GM18508 (cell line): ENCODE measurements at regions not wholly inside any gene's neighbourhood (a gene's known extent, or its start where the extent isn't known, plus 50 kb on each side); places are given as distances from the start of the nearest gene placed in this dataset.
"Not testable (repeated sequence)": the region's sequence is repeated elsewhere in the genome, so short reads cannot be mapped to it uniquely, and the experiment has no call there.

Source experiments
- ATAC-seq: cut with Tn5 transposase; IDR thresholded peaks from one replicate; pipeline ENCODE4 v1.9.1; 2021; ENCODE audit warnings: moderate number of reproducible peaks; ENCODE audit not compliant: insufficient read depth, unreplicated experiment

DNA sequence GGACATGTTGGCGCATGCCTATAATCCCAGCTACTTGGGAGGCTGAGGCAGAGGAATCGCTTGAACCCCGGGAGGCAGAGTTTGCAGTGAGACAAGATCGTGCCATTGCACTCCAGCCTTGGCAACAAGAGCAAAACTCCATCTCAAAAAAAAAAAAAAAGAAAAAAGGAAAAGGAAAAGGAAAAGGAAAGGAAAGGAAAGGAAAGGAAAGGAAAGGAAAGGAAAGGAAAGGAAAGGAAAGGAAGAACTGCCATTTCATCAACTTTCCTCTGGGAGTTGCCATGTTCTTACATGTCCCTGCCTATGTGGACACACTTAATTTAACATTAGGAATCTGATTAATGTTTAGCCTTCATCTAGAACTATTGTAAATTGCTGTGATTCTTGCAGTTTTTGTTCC is 287.9 kb upstream of the LRP1B start:
- ATAC-seq: not testable (repeated sequence)

DNA sequence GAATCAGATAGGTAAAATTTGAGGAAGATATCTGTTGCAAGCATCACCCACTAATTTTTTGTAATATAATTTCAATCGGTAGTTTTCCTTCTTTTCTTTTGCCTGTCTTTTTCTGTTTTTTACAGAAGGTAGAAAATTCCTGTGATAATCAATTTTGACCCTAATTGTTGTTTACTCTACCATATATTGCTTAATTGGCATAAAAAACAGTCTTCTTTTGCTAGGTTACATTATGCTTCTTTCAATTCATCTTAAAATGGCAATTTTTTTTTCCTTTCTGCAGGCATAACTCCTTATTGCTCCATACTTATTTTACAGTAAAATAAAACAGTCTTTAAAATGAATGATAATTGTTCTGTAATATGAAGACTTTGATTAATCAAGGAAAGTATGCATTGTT is 286.2 kb upstream of the LRP1B start:
- no peak for ATAC-seq

DNA sequence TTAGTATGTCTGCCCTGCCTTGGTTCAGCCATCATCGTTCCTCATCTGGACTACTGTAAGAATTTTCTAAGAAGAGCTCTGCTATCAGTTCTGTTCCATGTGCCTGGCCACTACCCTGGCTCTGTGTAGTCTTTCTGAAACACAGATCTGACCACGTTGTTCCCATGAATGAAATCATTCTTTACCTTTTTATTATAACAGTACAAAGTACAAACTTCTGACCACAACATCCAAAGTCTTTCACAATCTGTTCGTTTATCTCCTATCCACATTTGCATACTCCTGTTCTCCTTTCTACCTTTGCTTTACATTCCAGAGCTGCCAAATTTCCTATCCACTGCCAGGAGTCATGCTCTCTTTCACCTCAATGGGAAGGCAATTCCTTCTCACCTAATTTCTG is 284.6 kb upstream of the LRP1B start:
- no peak for ATAC-seq

DNA sequence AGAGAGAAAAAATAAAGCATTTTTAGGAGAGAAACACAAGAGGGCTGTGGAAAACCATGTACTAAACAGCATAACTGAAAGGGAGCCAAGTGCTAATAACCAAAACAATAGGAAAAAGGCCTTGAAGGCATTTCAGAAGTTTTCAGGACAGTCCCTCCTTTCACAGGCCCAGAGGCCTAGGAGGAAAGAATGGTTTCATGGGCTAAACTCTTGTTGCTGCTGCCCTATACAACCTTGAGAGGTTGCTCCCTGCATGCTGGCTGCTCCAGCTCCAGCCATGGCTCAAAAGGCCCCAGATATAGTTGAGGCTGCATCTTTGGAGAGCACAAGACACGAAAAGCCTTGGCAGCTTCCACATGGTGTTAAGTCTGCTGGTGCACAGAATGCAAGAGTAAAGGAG is 267.4 kb upstream of the LRP1B start:
- no peak for ATAC-seq

DNA sequence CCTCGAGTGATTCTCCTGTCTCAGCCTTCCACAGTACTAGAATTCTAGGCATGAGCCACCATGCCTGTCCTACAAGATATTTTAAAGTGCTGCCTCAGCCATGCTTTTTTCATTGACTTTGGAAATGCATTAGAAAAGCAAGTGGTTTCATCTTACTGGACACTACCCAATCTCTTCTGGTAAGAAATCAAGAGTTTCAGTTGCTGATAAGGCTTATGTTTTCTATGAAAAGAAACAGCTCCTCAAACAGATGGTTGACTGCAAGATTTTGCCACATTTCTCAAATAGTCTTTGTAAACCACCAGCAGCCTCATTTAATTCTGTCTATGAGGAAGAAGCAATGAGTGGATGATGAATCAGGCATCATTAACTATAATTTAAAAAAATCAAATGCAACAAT is 264.5 kb upstream of the LRP1B start:
- no peak for ATAC-seq

DNA sequence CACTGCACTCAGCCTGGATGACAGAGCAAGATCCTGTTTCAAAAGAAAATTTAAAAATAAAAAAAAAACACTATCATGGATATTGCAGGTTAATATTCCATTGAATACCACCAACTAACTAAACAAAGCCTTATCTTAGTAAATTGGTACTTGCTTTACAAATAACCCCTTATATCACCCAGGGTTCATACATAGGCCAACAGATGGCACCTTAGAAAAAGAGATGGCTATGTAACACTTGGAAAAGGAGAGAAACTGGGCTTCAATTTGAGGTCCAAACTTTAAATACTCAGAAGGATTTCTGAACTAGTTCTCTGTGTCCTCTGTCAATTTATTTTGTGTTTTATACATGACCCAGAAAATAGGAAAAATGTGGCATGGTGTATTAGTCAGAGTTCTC is 249.6 kb upstream of the LRP1B start:
- ATAC-seq: no peak

DNA sequence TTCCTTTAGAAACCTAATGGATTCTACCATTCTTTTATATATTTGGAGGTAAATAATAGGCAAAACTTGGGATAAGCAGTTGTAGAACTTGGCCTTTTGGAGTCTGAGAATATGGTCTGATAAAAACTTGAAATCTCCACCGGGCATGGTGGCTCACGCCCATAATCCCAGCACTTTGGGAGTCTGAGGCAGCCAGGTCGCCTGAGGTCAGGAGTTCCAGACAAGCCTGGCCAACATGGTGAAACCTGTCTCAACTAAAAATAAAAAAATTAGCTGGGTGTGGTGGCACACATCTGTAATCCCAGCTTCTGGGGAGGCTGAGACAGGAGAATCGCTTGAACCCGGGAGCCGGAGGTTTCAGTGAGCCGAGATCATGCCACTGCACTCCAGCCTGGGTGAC is 231.3 kb upstream of the LRP1B start:
- not testable (repeated sequence) for ATAC-seq

DNA sequence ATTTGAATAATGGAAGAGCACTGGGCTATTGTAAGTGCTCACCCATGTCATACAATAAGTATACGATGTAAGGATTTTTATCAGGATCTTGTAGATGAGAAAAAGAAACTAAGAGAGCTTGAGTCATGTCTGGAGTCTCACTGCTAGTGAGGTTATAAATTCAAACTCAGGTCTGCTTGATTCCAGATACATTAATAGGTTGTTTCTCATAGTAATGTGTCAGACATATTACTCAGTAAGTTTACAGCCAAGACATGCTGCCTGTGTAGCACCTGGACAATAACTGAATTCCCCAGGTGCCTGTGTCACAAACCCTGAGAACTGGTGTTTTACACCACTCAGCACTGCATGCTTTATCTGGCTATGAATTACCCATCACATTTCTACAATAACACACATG is 216.9 kb upstream of the LRP1B start:
- ATAC-seq: no peak

DNA sequence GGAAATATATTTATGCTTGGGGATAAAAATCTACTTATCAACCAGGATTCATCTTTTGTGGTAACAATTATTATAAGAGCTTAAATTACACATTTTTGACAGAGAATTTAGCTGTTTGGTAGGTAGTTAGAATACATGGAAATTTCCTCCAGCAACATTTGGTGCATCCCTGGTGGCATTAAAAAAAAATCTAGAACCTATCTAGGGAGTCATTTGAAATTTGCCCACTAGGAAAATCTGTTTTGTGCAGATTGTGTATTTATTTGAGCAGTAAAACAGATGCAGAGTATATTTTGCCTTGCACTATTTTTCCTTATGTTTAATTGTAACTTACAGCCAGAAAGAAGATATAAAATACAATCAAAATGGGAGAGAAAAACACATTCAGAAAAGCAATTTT is 208.4 kb upstream of the LRP1B start:
- no peak for ATAC-seq

DNA sequence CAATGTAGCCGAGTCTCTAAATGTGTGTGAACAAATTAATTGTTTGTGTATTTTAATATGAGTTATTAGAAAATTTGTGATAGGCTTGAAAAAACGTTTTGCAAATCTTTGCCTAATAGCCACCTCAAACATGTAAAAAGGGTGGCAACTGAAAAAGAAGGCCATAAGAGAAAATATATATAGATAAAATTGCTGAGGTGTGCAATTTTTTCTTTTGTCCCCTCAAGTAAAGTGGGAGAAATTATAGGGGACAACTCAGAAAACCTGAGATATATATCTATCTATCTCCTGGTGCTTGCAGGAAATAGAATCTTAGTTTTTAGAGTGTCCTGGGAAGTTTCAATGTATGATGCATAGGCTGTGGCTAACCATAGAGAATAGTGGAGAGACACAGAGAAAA is 201.4 kb upstream of the LRP1B start:
- no peak for ATAC-seq

DNA sequence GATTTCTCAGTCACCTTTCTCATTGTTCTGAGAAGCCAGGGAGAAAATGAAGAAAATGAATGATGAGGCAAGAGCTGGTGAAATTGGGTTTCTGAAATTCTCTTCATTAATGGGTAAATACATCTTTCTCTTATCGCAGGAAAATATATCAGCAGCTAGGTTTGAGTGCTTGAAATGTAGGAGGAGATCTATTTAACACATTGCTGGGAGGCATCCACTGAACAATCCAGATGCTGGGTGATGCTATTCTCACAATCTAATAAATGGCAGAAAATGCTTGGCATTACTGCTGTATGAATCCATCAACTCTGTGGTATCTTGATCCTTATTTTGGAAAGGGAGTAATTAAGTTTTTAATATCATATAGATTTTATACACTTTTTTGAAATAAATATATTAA is 199.6 kb upstream of the LRP1B start:
- ATAC-seq: no peak

DNA sequence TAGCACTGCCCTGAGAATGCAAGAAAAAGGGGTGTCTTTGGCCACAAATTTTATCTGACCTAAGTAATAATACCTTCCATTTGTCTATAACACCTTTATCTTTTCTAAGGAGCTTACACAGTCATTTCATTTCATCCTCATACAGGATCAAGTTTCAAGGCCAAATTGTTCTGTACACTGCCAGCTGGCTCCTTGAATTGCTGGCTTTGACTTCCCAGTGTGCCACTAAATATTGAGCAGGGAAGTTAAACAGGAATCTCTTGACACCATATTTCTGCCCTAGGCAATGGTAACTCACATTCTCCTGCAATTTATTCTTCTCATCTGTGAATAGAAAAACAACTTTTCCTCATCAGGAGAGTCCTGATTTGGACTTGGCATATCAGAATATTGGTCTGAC is 195.1 kb upstream of the LRP1B start:
- no peak for ATAC-seq

DNA sequence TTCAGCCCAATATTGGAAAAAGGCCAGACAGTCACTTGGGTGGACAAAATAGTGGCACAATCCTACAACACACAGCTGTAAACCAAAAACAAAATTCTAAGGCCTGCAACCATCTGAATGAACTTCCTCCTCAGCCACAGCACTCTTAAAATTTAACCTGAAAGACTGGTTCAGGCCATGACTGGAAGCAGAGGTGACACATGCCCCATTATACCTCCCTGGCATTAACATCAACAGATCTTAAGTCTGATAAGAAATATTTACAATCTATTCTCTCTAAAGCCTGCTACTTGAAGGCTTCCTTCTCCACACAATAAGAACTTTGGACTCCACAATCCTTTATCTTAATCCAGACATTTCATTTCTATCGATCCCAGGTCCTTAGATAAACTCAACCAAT is 192.4 kb upstream of the LRP1B start:
- no peak for ATAC-seq

DNA sequence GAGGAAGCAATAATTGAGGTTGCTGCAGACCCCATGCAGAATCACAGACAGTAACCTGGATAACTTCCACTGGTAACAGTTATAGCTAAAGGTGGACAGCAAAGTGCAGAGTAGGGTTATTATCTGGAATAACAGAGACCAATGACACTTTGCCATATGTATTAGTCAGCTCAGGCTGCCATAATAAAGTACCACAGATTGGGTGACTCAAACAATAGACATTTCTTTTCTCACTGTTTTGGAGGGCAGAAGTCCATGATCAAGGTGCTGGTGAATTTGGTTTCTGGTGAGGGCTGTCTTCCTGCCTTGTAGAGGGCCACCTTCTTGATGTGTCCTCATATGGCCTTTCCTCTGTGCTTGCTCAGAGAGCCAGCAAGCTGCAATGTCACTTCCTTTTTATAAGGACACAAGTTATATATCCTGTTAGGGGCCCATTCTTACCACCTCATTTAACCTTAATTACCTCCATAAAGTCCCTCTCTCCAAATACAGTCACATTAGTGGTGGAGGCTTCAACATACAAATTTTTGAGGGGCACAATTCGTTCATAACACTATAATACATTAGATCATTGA is 191.0 kb upstream of the LRP1B start:
- ATAC-seq: no peak

DNA sequence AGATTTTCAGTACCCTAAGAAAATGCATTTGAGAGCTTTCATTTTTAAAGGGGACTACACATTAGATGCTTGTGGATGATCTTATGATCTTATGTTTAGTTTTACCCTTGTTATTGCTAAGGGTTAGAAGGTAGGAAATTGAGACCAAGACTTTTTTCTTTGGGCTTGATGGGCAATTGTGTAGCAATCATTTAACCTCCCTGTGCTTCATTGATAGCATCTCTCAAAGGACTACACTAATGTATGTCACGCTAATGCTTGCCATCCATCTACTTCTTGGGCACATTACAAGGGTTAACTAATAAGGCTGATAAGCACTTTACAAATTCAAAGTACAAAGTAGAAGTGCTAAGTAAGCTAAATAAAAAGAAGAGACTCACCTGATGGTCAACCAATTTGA is 189.3 kb upstream of the LRP1B start:
- no peak for ATAC-seq

DNA sequence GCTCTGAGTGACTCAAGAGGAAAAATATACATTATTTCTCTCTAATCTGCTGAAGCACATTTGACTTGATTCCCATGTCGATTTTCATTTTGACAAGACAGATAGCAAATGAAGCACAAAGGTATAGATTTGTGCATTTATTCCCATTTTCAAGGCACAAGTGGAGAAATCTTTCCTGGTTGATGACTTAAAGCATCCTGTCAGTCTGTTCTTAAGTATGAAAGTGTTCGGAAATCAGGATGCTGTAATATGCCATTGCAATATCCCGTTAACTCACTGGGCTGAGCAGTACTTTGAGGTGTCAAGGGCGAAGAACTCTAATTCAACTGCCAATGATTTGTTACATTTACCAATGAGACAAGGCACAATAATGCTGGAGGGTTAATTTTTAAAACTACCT is 185.2 kb upstream of the LRP1B start:
- no peak for ATAC-seq

DNA sequence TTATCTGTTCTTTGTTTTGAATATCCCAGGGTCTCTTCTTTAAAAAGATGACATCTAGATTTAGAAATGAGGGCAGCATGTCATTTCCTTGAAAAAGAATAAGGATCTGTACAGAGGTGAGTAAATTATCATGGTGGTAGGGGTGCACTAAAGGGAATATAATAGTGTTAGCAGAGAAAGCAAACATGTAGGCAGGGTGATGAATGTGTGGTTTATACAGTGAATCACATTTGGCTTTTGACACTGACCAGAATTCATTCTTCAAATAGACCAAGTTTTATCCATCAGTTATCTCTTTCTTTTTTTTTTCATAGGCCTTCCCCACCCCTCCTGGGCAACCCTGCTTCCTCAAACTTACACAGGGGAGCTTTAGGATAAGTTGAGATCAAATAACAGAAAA is 184.5 kb upstream of the LRP1B start:
- ATAC-seq: no peak

DNA sequence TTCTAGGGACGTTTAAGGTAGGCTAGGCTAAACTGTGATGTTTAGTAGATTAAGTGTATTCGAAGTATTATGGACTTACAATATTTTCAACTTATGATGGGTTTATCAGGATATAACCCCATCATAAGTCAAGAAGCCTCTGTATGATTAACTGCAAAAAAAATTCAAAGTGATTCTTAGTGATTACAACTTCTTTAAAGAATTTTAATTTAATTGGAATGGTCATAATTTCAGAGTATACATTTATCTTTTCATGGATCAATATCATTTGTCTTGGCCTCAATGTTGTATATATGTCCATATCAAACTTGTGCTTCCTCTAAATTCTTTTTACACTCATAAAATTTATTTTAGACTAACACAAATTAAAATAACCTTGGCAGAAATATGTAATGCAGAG is 183.3 kb upstream of the LRP1B start:
- ATAC-seq: no peak

DNA sequence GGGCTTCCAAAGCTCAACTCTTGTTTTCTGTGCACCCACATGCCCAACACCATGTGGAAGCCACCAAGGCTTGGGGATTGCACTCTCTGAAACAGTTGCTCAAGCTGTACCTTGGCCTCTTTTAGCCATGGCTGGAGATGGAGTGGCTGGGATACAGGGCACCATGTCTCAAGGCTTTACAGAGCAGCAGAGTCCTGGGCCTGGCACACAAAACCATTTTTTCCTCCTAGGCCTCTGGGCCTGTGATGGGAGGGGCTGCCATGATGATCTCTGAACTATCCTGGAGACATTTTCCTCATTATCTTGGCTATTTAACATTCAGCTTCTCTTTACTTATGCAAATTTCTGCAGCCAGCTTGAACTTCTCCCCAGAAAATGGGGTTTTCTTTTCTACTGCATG is 179.7 kb upstream of the LRP1B start:
- ATAC-seq: no peak

DNA sequence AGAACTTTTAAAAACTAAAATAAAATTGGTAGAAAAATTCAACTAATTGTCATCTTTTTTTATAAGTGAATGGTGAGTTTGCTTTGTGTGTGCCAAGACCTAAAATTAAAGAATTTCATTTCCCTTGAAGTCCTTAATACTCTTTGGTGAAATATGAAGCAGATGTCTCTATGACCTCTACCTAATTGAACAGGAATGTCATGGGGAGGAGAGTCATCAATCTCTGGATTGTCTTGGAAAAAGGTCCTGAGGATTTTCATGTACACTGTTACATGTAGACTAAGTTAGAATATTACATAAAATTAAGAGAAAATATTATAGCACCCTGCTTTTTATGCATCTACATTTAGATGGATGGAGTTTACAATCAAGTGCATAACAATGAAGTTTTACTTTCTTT is 177.9 kb upstream of the LRP1B start:
- no peak for ATAC-seq

DNA sequence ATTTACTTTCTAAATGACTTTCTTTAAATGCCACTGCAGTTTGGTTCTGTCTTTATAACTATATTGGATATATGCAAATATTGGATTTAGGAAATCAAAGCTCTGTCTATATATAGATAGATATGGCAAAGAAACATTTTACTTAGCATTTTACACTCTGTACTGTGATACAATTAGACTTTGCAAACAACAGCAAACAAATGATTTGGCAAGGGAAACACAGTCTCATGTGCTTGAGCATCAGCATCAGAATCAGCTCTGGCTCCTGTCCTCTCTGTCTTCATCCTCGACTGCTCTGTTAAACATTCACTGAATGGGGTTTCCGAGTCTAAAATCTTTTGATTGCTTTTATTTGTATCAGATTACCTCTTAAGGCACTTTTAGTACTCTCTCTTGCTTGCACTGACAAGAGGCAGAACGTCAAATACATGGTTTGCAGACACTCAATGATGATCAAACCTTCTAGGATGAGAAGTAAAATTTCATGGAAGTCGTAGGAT is 176.8 kb upstream of the LRP1B start:
- ATAC-seq: no peak

DNA sequence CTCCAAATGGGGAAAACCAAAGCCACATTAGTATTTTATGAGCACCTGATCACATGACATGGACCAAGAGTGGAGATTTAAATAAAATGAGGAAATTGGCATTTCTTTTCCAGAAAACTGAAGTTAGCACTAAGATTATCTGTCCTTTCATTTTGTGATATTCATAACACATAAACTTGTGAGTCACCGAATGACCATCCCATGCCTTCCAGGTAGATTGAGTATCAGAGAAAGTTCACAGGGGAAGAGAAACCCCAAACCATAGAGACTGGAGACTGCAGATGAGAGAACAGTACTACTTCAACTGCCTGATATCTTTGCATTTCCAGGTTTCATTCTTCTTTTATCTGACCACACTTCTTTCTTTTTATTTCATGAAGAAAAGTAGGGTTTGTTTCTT is 176.3 kb upstream of the LRP1B start:
- no peak for ATAC-seq

DNA sequence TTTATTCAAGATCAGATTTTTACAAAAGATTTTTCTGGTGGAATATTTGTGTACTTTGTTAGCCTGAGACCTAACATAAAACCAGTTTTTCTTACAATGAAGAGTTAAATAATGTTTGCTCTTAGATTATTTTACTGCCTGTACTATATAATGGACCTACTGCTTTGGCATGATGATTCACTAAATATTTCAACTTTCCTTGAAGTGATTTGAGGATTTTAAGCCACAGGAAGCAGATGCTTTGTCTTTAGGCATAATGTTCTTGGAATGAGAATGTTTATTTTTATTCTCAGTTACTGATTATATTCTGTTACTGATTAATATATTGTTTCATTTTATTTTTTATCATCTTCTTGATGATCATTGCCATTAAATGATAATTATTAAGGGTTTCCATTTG is 175.3 kb upstream of the LRP1B start:
- ATAC-seq: no peak
